DOHH2 (cell line): ENCODE measurements at regions not wholly inside any gene's neighbourhood (a gene's known extent, or its start where the extent isn't known, plus 50 kb on each side); places are given as distances from the start of the nearest gene placed in this dataset.

ENCODE experiments used
- H3F3A ChIP-seq: fragments of 200-600 bp; sonication (generic), shearing (Covaris generic); 2 replicates; pipeline ENCODE4 v1.6.0; 2016; ENCODE audit warnings: antibody characterized with exemption, mild to moderate bottlenecking; ENCODE audit not compliant: control insufficient read depth, insufficient read depth
- H3K27ac ChIP-seq: fragments of 200-600 bp; sonication (generic); 2 replicates; pipeline ENCODE4 v1.5.1; 2014; ENCODE audit warnings: low read depth, mild to moderate bottlenecking, low read length, moderate library complexity
- H3K27me3 ChIP-seq: fragments of 200-600 bp; sonication (generic); 2 replicates; pipeline ENCODE4 v1.6.1; 2014; ENCODE audit warnings: mild to moderate bottlenecking, low read length, mixed read lengths; ENCODE audit not compliant: control insufficient read depth
- H3K36me3 ChIP-seq: fragments of 200-600 bp; sonication (generic); 2 replicates; pipeline ENCODE4 v1.6.1; 2014; ENCODE audit warnings: mild to moderate bottlenecking, low read length, moderate library complexity, mixed read lengths; ENCODE audit not compliant: control insufficient read depth
- H3K4me1 ChIP-seq: fragments of 200-600 bp; sonication (generic); 2 replicates; pipeline ENCODE4 v1.6.1; 2014; ENCODE audit warnings: mild to moderate bottlenecking, low read length, mixed read lengths; ENCODE audit not compliant: control insufficient read depth
- H3K4me2 ChIP-seq: fragments of 200-600 bp; sonication (generic); 2 replicates; pipeline ENCODE4 v1.6.0; 2014; ENCODE audit warnings: mild to moderate bottlenecking, low read length, moderate library complexity
- H3K4me3 ChIP-seq: fragments of 200-600 bp; sonication (generic); 2 replicates; pipeline ENCODE4 v1.5.1; 2014; ENCODE audit warnings: mild to moderate bottlenecking, low read length, mixed read lengths
- H3K79me2 ChIP-seq: fragments of 200-600 bp; sonication (generic); 2 replicates; pipeline ENCODE4 v1.6.1; 2014; ENCODE audit warnings: mild to moderate bottlenecking, low read length, mixed read lengths; ENCODE audit not compliant: control insufficient read depth
- H3K9me2 ChIP-seq: fragments of 200-600 bp; sonication (generic); replicated peaks from 2 replicates; pipeline ENCODE4 v1.6.1; 2014; ENCODE audit warnings: mild to moderate bottlenecking, low read length, mixed read lengths; ENCODE audit not compliant: control insufficient read depth
- H3K9me3 ChIP-seq: fragments of 200-600 bp; sonication (generic); 2 replicates; pipeline ENCODE4 v1.6.1; 2014; ENCODE audit warnings: antibody characterized with exemption, low read length, mixed read lengths; ENCODE audit not compliant: control insufficient read depth, insufficient read depth
- H4K20me1 ChIP-seq: fragments of 200-600 bp; sonication (generic); 2 replicates; pipeline ENCODE4 v1.6.0; 2014; ENCODE audit warnings: low read depth, mild to moderate bottlenecking, antibody characterized with exemption, low read length, moderate library complexity; ENCODE audit not compliant: control insufficient read depth, insufficient read depth
- CTCF ChIP-seq: fragments of 200-600 bp; sonication (generic); IDR thresholded peaks from one replicate; pipeline ENCODE4 v1.5.1; 2014; ENCODE audit warnings: antibody characterized with exemption, mild to moderate bottlenecking, low read depth, low read length; ENCODE audit not compliant: poor library complexity, severe bottlenecking
- EZH2phosphoT487 ChIP-seq: fragments of 200-600 bp; sonication (generic); IDR thresholded peaks from 2 replicates; pipeline ENCODE4 v1.6.1; 2017; ENCODE audit warnings: borderline replicate concordance, mild to moderate bottlenecking, antibody characterized with exemption, low read length, moderate library complexity, mixed read lengths

DNA sequence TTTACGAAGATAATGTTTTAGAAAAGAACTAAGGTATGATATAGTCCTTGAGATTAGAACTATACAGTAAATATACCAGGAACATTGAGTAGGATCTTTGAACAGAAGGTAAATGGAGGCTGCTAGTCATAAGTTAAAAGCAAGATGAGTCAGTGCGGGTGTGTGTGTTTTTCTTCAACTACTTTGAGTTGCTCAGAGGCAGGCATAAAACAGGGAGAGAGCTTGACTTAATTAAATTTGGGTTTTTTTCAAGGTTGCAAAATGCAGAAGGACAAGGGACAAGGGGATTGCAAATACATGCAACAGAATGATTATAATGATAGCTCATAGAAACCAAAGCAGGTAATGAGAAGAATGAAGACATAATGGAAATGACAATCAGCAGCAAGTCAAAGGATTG, 815.1 kb downstream of the NCAM2 start:
- H3K27me3 ChIP-seq, result no peaks in the 10 kb centered on the region
- no peaks in the 10 kb centered on the region for H3K4me1 ChIP-seq
- H3K9me3 ChIP-seq, result no peaks in the 10 kb centered on the region
- H3K79me2 ChIP-seq, result no peaks in the 10 kb centered on the region
- H3K4me3 ChIP-seq, result no peak overlapping the region
- no peaks in the 10 kb centered on the region for H3K36me3 ChIP-seq
- no peaks in the 10 kb centered on the region for H3F3A ChIP-seq
- no peak overlapping the region for H3K27ac ChIP-seq
- TF ChIP-seq CTCF (no peak), EZH2phosphoT487 (no peak)
- no peaks in the 10 kb centered on the region for H3K9me2 ChIP-seq
- no peak overlapping the region for H3K4me2 ChIP-seq
- H4K20me1 ChIP-seq, result no peaks in the 10 kb centered on the region

GRCh38 chr21:21813934-21814333, 815.7 kb downstream of the NCAM2 start:
- H3K27ac ChIP-seq, result no peak overlapping the region

DNA sequence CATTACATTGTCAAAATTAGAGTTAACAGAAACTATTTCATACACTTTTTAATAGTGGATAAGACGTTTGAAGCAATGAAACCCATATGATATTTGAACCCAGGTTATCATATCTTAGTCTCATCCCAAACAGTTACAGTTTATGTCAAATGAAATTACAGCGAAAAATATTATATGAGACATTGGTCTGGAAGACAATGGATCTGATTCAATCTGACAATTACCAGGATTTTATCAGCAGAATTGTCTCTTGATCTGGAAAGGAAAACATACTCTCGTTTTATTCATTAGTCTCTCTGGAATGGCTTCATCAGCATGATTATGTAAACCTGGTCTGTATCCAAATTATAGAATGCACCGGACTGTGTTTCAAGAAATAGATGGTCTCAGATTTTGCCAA, 818.6 kb downstream of the NCAM2 start:
- Histone ChIP-seq H4K20me1 (no peaks in the 10 kb centered on the region), H3K79me2 (no peaks in the 10 kb centered on the region), H3K4me3 (no peak overlapping the region), H3K4me1 (no peaks in the 10 kb centered on the region), H3K4me2 (no peak overlapping the region), H3K27me3 (no peaks in the 10 kb centered on the region), H3F3A (no peaks in the 10 kb centered on the region), H3K36me3 (no peaks in the 10 kb centered on the region), H3K27ac (no peak overlapping the region), H3K9me2 (no peaks in the 10 kb centered on the region), H3K9me3 (no peaks in the 10 kb centered on the region)
- TF ChIP-seq EZH2phosphoT487, result no peak
- TF ChIP-seq CTCF, result no peak

More at GRCh38 chr21:21813934-21814333, 815.7 kb downstream of the NCAM2 start:
- Histone ChIP-seq H3K27me3 (no peaks in the 10 kb centered on the region), H3K4me3 (no peak overlapping the region), H3K4me1 (no peaks in the 10 kb centered on the region), H3F3A (no peaks in the 10 kb centered on the region), H3K36me3 (no peaks in the 10 kb centered on the region), H3K9me3 (no peaks in the 10 kb centered on the region), H3K4me2 (no peak overlapping the region), H4K20me1 (no peaks in the 10 kb centered on the region), H3K9me2 (no peaks in the 10 kb centered on the region), H3K79me2 (no peaks in the 10 kb centered on the region)
- TF ChIP-seq EZH2phosphoT487 (no peak), CTCF (no peak)

DNA sequence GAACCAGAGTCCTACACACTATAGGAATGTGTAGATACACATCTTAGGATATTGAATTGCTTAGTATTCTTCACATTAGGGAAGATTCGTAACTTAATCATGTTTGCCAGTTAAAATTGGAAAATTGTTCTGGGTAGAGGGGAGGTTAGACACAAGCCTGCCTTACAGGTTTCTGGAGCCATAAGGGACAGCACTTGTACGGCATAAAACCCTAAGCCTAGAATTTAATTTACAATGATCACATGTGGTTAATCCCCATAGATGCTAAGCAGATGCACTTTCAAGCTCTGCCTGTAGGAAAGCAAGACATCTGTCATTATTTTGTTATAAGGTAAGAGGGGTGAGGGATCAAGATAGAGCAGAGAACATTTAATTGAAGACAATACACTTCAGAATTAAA, 820.7 kb downstream of the NCAM2 start:
- H3K4me3 ChIP-seq, result no peak overlapping the region
- H3K36me3 ChIP-seq, result no peaks in the 10 kb centered on the region
- no peaks in the 10 kb centered on the region for H3F3A ChIP-seq
- H4K20me1 ChIP-seq, result no peaks in the 10 kb centered on the region
- no peaks in the 10 kb centered on the region for H3K79me2 ChIP-seq
- no peaks in the 10 kb centered on the region for H3K9me3 ChIP-seq
- no peak overlapping the region for H3K27ac ChIP-seq
- H3K27me3 ChIP-seq, result no peaks in the 10 kb centered on the region
- TF ChIP-seq CTCF, result no peak
- TF ChIP-seq EZH2phosphoT487, result no peak
- no peaks in the 10 kb centered on the region for H3K9me2 ChIP-seq
- no peaks in the 10 kb centered on the region for H3K4me1 ChIP-seq
- H3K4me2 ChIP-seq, result no peak overlapping the region
